GM23248 (cell line): ENCODE measurements at regions not wholly inside any gene's neighbourhood (a gene's known extent, or its start where the extent isn't known, plus 50 kb on each side); places are given as distances from the start of the nearest gene placed in this dataset.

Experiments
- EZH2 ChIP-seq: fragments of 200-600 bp; sonication (generic); IDR thresholded peaks from 2 replicates; pipeline ENCODE4 v1.6.1; 2018; ENCODE audit warnings: antibody characterized with exemption, mild to moderate bottlenecking; ENCODE audit not compliant: insufficient read depth, poor library complexity, severe bottlenecking
- EZH2phosphoT487 ChIP-seq: fragments of 200-600 bp; sonication (generic); IDR thresholded peaks from 2 replicates; pipeline ENCODE4 v1.6.1; 2018; ENCODE audit warnings: antibody characterized with exemption, moderate library complexity, mild to moderate bottlenecking, low read depth; ENCODE audit not compliant: insufficient read depth

DNA sequence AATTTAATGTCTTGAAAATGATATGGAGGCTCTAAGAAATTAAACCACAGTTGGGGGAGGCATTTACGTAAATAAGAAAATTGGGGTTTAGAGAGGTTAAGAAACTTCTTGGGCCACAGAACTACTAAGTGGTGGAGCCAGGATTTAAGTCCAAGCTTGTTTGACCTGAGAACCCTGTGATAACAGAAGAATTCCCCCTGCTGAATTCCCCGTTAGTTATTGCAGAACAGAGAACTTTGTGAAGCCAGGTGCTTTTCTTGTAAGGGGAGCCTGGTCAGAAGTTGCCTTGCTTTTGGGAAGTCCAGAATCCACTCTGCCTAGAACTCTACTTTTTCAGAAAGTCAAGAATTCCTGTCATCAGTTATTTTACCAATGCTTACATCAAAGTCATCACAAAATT is 309.3 kb upstream of the SEMA6A start:
- TF ChIP-seq EZH2 (no peak), EZH2phosphoT487 (no peak)
